ENCODE measurements at regions not wholly inside any gene's neighbourhood (a gene's known extent, or its start where the extent isn't known, plus 50 kb on each side); places are given as distances from the start of the nearest gene placed in this dataset.

DNA sequence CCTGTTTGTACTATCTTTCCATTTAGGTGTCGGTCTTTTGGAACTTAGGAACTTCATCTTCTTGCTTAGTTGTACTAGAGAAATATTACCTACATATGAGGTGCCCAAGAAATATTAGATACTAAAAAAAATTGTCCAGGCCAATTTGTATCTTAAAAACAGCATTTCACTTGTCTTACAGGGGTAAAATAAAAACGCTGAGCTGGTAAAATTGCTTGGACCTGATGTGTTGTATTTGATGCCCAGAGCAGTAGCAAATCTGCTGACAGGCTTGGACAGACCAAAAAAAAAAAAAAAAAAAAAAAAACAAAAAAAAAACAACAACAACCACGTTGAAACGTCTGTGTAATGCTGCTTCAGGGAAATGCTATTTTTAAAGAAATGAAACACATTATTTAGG is 150.4 kb upstream of the ARX start:
- 3% methylated on average over 4 of the region's 4 CpGs for WGBS (ENCODE audit: low lambda C conversion rate)
- no peak overlapping the region for H3K4me2 ChIP-seq (ENCODE audit: low read depth, low read length)
- no peaks in the 10 kb centered on the region for H4K20me1 ChIP-seq (ENCODE audit: insufficient read depth, low read length)
- H3K79me2 ChIP-seq (ENCODE audit: insufficient read depth, low read length) = no peaks in the 10 kb centered on the region
- no peak for DNase-seq (ENCODE audit: low spot score)
- no peak overlapping the region for H3K4me3 ChIP-seq (replicated peaks in 1 of 3; ENCODE audit: insufficient read depth in 1 of 3, low read depth in 2 of 3, low read length in 3 of 3)
- no peak for ATAC-seq
- BruUV-seq (replicated peaks) = no TSS peak
- H3K4me1 ChIP-seq (ENCODE audit: insufficient read depth, low read length) = no peaks in the 10 kb centered on the region
- TF ChIP-seq U2AF2 (IDR thresholded peaks at IDR 0.05; ENCODE audit: low read depth, low read length) = no peak
- TF ChIP-seq ZNF296 (CRISPR knock-in tag; conservative IDR thresholded peaks at IDR 0.05) = no peak
- TF ChIP-seq MAFK (conservative IDR thresholded peaks at IDR 0.05 in 1 of 2, IDR thresholded peaks at IDR 0.05 in 1 of 2; ENCODE audit: low read length in 2 of 2) = peak in 1 of 2 experiments; percentile 64; a peak in 2 of 4 replicates
- TF ChIP-seq SKIL (CRISPR knock-in tag; IDR thresholded peaks at IDR 0.05; ENCODE audit: borderline replicate concordance) = no peak
- TF ChIP-seq, protein P1, sequence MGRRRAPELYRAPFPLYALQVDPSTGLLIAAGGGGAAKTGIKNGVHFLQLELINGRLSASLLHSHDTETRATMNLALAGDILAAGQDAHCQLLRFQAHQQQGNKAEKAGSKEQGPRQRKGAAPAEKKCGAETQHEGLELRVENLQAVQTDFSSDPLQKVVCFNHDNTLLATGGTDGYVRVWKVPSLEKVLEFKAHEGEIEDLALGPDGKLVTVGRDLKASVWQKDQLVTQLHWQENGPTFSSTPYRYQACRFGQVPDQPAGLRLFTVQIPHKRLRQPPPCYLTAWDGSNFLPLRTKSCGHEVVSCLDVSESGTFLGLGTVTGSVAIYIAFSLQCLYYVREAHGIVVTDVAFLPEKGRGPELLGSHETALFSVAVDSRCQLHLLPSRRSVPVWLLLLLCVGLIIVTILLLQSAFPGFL (CRISPR knock-in tag; IDR thresholded peaks at IDR 0.05) = no peak
- TF ChIP-seq MAFF (IDR thresholded peaks at IDR 0.05; ENCODE audit: low read depth, low read length) = peak; percentile 46
- no peak for TF ChIP-seq GABPA (IDR thresholded peaks at IDR 0.05; ENCODE audit: low read depth, low read length)
- no peak for TF ChIP-seq GABPA (CRISPR knock-in tag; IDR thresholded peaks at IDR 0.05; ENCODE audit: low read depth)
- H3K9me3 ChIP-seq (ENCODE audit: low read length) = no peaks in the 10 kb centered on the region
- H3K9ac ChIP-seq (ENCODE audit: insufficient read depth, low read depth, low read length) = no peak overlapping the region
- H3K36me3 ChIP-seq (replicated peaks in 1 of 2; ENCODE audit: control insufficient read depth in 1 of 2, insufficient read depth in 2 of 2, low read length in 2 of 2) = no peaks in the 10 kb centered on the region
- no peak for FAIRE-seq
- ChIA-PET POLR2A (no interaction called here), CTCF (ENCODE audit: low intra/inter-chr PET ratio, low total read pairs) (no interaction called here)
- H3K27me3 ChIP-seq (ENCODE audit: control insufficient read depth in 1 of 2, insufficient read depth in 2 of 2, low read length in 2 of 2) = no peaks in the 10 kb centered on the region
- in situ Hi-C loops (cut with HindIII; ENCODE audit: extremely low pct_ligation_motif_present, low pct_unique_long_range_greater_than_20kb) = no loop called here
- no peak overlapping the region for H2AFZ ChIP-seq (ENCODE audit: low read length)
- intact Hi-C loops (cut with micrococcal nuclease; ENCODE audit: unreplicated experiment) = no loop called here
- H3K27ac ChIP-seq (ENCODE audit: extremely low read length, insufficient read depth, low read length) = no peak overlapping the region

Data from HepG2 (cell line).